ENCODE measurements at regions not wholly inside any gene's neighbourhood (a gene's known extent, or its start where the extent isn't known, plus 50 kb on each side); places are given as distances from the start of the nearest gene placed in this dataset.

DNA sequence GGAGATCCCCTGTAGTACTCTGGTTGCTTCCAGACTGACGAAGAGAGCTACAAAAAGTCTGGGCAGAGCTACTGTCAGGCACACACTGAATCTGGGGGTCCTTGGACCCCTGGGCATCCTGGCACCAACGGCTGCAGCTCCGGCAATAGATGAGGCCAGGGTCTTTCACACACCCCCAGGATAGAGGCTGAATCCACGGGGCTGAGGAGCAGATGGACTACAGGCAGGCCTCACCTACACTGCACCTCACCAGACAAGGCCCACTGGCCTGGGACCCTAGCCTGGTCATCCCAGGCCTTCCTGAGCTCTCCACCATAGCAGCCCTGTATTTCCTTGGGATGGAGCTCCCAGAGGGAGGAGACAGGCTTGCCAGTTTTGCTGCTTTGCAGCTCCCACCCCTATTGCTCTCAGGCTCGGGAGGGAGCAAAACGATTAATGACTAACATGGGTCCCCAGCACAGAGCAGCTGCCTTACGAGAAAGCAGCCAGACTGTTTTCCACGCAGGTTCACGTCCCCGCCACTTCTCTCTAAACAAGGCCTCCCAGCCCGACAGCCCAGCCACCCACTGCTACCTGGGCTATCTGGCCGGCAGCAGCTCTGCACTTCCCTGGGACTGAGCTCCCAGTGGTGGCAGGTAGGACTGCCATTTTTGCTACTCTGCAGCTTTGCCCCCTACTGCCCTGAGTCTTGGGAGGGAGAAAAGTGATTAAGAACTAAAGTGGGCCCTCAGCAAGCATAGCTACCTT is 1022.5 kb upstream of the ADGRL2 start:
- no peak for DNase-seq (ENCODE audit: low read depth)

DNA sequence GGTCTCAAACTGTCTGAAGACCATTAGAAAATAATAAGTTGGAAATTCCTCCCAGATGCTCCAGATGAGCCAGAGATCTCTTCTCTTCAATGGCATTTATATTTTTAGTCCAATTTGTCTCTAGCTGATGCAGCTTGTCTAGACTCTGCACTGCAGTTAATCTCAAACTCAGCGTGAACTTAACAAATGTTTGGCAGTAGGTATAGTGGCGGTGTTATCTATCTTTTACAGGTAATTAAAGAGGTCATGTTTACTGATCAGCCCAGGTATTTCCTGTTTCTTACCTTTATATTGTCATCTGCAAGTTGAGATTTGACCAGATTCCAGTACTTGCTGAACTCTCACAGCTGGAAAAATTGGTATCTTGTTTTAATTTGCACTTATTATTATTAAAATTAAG is 1024.5 kb upstream of the ADGRL2 start:
- DNase-seq (ENCODE audit: low read depth) = no peak

DNA sequence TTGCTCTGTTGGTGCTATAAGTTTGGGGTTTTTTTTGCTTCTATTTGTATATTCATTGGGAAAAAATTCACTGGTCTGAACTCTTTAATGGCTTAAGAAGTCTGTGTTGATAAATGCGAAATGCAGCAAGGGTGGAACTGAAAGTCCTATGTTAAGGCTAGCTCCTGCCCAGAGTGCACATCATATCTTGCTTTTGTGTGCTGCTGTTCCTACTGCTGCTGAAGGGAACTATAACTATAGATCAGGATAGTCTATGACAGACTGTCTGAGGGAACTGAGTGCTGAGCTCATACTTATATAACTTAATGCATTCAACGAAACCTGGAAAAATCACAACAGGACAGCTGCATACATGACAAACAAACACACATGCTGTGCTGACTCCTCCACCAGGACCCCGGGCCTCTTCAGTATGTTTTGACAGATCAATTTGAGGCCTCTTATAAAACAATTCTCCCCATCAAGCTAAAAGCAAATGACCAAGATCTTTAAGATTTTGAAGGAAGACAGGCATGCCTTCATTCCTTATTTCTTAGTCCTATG is 1031.5 kb upstream of the ADGRL2 start:
- DNase-seq (ENCODE audit: low read depth) = no peak

DNA sequence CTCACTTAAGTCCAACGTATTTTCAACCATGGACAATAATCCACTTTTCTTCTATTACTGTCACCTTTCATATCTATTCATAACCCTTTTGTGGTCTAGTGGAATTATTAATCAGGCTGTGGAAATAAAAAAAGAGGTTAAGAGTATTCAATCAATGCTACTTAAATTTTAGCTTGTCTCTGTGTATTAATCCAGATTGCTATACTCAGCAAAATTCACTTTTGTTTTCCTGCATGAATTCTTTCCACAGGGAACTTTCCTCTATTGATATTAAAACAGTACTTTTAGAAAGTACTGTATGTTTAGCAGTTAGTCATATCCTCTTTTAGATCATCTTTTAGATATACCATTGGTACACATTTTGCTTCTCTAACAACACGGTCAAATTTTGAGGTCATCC is 1033.0 kb upstream of the ADGRL2 start:
- DNase-seq (ENCODE audit: low read depth) = no peak

DNA sequence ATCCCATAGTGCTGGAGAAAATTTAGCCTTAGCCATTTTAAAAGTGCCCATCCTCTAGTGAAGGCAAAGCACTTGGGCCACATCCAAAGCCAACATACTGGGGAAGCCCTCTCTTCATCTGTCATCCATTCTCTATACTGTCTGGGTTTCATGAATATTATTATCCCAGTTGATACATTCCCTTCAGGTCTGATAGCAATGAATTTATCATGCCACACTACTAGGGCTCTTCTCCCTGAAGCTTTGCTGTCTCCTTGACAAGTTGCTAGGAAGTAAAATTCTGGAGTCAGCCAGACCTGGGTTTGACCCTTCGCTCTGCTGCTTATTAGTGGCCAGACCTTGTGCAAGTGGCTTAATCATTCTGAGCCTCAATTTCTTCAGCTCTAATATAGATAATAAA is 1041.4 kb upstream of the ADGRL2 start:
- no peak for DNase-seq (ENCODE audit: low read depth)

DNA sequence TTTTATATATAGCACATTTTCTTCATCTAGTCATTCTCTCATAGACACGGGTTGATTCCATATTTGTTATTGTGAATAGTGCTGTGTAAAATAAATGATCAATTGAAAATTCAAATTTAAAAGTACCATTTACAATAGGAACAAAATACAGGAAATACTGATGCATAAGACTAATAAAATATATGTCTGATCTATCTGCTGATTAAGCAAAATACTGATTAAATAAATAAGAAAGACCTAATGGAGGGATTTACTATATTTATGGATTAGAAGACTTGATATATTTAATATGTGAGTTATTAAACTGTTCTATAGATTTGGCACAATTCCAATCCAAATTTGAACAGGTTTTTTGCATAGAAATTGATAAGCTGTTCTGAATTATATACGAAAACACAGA is 1044.8 kb upstream of the ADGRL2 start:
- DNase-seq (ENCODE audit: low read depth) = no peak

GRCh38 chr1:80751204-80751603 is 1049.5 kb upstream of the ADGRL2 start:
- DNase-seq (ENCODE audit: low read depth) = no peak

DNA sequence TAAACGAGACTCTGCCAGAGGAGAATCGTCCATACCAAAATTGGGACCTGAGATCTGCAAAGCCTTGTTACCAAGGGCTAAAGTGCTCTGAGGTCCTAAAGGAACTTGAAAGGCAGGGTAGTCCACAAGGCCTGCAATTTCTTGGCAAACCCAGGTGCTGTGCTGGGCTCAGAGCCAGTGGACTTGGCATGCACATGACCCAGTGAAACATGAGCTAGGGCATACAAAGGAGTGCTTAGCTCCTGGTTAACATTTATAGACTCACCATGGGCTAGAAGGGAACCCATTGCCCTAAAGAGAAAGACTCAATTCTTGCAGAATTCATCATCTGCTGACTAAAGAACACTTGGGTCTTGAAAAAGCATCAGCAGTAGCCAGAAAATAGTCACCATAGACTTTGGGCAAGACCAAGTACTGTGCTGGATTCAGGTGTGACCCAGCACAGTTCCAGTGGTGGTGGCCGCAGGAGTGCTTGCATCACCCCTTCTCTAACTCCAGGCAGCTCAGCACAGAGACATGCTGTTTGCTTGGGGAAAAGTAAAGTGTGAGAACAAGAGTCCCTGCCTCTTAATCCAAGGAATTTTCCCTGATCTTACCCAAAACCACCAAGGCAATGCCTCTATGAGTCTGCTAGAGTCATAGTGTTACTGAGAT is 1069.4 kb upstream of the ADGRL2 start:
- DNase-seq (ENCODE audit: low read depth) = no peak

GRCh38 chr1:80722611-80723010 is 1078.1 kb upstream of the ADGRL2 start:
- no peak for DNase-seq (ENCODE audit: low read depth)

- no peak for DNase-seq (ENCODE audit: low read depth)
Measured at GRCh38 chr1:80706526-80706925, 1094.2 kb upstream of the ADGRL2 start.

DNA sequence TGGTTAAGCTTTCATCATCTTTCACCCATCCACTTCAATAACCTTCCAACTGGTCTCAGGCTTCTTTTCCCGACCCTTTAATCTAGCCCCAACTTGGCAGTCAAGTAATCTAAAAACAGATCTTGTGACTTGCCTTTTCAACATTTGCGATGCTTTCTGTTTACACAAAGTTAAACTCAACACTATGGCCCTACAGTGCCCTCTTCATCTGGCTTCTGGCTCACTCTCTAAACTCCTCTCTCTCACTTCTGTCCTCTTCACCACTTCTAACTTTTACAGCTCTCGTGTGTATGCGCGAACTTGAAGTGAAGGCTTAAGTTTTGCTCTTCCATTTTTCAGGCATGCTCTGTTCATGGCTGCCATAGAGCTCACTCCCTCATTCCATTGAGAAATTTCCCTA is 1122.3 kb upstream of the ADGRL2 start:
- no peak for DNase-seq (ENCODE audit: low read depth)

- DNase-seq (ENCODE audit: low read depth) = no peak
Measured at GRCh38 chr1:80675454-80675853, 1125.3 kb upstream of the ADGRL2 start.

- DNase-seq (ENCODE audit: low read depth) = no peak
Measured at GRCh38 chr1:80673935-80674597, 1126.7 kb upstream of the ADGRL2 start.

DNA sequence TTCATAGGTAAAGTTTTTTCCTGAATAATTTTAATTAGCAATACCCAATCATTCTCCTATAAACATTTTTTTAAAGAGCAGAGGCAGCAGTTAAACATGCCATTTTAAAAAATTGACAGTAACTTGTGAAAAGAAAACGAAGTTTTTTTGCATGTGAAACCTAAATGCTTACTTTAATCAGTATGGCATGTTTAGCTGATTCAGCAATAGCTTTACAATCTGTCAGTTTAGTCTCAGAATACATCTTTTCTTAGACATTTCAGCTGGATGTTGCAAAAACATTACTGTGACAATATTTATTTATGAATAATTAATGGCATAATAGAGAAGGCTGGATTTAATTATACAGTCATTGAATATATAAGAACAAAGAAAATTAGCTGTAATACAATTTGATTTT is 1132.4 kb upstream of the ADGRL2 start:
- DNase-seq (ENCODE audit: low read depth) = no peak

DNA sequence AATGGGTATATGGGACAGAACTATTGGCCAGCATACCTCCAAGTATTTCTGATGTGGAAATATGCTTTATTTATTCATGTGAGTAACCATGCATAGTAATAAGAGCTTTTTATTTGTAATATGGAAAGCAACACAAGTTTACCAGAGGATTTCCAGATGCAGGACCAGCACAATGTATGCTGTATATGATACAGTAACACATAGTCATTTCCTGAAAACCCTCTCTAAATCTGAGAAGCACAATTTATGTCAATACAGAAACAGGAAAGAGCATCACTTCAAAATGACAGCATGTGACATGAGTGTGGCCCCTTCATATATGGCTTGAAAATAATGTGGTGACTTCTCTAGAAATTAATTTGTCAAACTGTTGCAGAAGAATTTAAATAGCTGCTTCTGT is 1134.7 kb upstream of the ADGRL2 start:
- no peak for DNase-seq (ENCODE audit: low read depth)

GRCh38 chr1:80659161-80659560 is 1141.6 kb upstream of the ADGRL2 start:
- DNase-seq (ENCODE audit: low read depth) = no peak

GRCh38 chr1:80657707-80658106 is 1143.0 kb upstream of the ADGRL2 start:
- no peak for DNase-seq (ENCODE audit: low read depth)

- no peak for DNase-seq (ENCODE audit: low read depth)
Measured at GRCh38 chr1:80657044-80657643, 1143.6 kb upstream of the ADGRL2 start.

DNA sequence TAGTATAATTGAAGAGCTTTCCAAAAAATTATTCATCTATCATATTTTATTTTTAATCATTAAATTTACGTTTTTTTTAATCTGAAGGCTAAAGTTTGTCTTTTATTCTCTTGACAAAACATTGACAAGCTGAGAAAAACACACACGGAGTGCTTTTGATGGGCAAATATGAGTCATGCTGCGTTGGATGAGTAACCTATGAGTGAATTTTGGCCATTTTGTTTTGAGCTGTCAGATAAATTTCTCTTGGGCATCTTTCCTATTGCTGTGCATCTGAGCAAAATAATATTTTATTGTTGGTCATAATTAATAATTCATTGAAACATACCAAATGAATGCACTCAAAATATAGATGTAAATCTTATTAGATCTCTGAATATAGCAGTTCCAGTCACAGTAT is 1144.1 kb upstream of the ADGRL2 start:
- no peak for DNase-seq (ENCODE audit: low read depth)

DNA sequence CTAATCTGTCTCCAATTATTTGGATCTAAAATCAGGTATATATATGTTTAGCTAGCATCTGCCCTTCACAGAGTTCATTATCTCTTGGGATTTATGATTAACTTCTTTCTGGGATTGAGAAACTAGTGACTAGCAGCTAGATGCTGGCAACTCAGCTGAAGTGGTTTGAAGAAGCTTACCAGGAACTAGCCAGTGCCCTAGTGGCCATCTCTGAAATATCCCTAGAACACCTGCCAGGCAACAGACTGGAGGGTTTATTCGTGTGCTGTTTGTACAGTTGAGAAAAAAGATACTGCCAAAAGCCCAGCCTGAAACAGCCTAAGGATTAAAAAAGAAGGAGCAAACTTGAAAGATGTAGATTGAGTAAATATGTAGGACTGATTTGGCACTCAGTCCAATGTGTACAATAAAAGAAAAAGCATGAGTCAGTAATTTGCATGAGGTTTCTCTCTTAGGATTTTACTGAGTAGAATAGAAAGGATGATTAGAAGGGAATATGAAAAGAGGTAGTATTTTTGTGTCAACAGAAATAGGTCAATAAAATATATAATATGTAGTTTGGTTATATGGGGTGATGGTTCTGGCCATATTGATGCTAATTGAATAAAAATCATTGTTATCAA is 1144.6 kb upstream of the ADGRL2 start:
- DNase-seq (ENCODE audit: low read depth) = no peak

DNA sequence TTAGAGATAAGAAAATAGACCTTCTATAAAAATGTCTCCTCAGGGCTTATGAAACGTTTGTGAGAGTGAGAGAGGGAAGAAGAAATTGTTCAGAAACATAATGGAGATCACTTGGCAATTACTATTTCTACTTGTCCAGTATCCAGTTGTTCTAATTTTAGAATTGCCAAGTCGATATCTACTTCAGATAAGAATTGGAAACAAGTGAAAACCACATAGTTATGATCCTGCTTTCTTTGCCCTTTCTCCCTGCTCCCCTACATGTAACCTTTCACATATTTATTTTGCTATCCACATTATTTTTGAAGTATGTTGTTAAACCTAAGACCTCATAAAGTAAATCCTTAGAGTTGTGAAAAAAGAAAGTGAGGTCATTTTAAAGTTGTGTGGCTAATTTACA is 1154.7 kb upstream of the ADGRL2 start:
- DNase-seq (ENCODE audit: low read depth) = no peak

- DNase-seq (ENCODE audit: low read depth) = no peak
Measured at GRCh38 chr1:80645621-80646020, 1155.1 kb upstream of the ADGRL2 start.

Data from activated T-cell treated with anti-CD3 and anti-CD28 coated beads for 48 hours (primary cell).